Testis (tissue), 2 donors: ENCODE measurements at regions not wholly inside any gene's neighbourhood (a gene's known extent, or its start where the extent isn't known, plus 50 kb on each side); places are given as distances from the start of the nearest gene placed in this dataset.

Experiments used
- CTCF ChIP-seq, 3 experiments: fragments of 450-650 bp in 2 of 3; fragments of 200-600 bp in 1 of 3; sonication (generic) in 1 of 3; IDR thresholded peaks; one replicate each; pipeline ENCODE4 v1.5.1; 2016 to 2019; ENCODE audit warnings: antibody characterized with exemption in 3 of 3, mild to moderate bottlenecking in 2 of 3, moderate library complexity in 1 of 3
- POLR2A ChIP-seq: fragments of 450-650 bp; IDR thresholded peaks from one replicate; pipeline ENCODE4 v1.6.1; 2017; ENCODE audit warnings: antibody characterized with exemption, mild to moderate bottlenecking, moderate library complexity

GRCh38 chr1:118397496-118397859, 212.4 kb upstream of the SPAG17 start:
- TF ChIP-seq CTCF (IDR thresholded peaks at IDR 0.05) = no peak
- TF ChIP-seq POLR2A = no peak
